PC-3 (cell line): ENCODE measurements at regions not wholly inside any gene's neighbourhood (a gene's known extent, or its start where the extent isn't known, plus 50 kb on each side); places are given as distances from the start of the nearest gene placed in this dataset.

ENCODE experiments used
- ATAC-seq: fragments of 200-7000 bp; cut with Tn5 transposase; 2 replicates; pipeline ENCODE4 v1.9.1; 2020; ENCODE audit warnings: mild to moderate bottlenecking, moderate library complexity
- BruUV-seq: library from RNA; stranded (reverse); fragments of 400-500 nt; replicated peaks from 2 replicates; lab custom pipeline; 2021; lab: Mats Ljungman, UMichigan
- CTCF ChIA-PET: fragments of 300-600 bp; sonication (Branson Sonifier 250); formaldehyde crosslinking; loops from one replicate; lab custom pipeline; 2022; ENCODE audit warnings: antibody characterized with exemption; lab: Charles Lee
- POLR2A ChIA-PET: fragments of 300-600 bp; sonication (Branson Sonifier 250); formaldehyde crosslinking; loops from one replicate; lab custom pipeline; 2022; ENCODE audit warnings: antibody characterized with exemption; ENCODE audit not compliant: unreplicated experiment; lab: Charles Lee
- DNase-seq: peaks from one replicate; pipeline ENCODE4 v3.0.0-alpha.2; 2015
- H2AFZ ChIP-seq: fragments of 300-600 bp; sonication (generic); 2 replicates; pipeline ENCODE4 v1.6.0; 2016; ENCODE audit warnings: antibody characterized with exemption, low read length
- H3F3A ChIP-seq: fragments of 300-600 bp; sonication (generic); one replicate; pipeline ENCODE4 v1.6.0; 2017; ENCODE audit warnings: antibody characterized with exemption, low read length, control low read depth, mild to moderate bottlenecking; ENCODE audit not compliant: unreplicated experiment
- H3K27ac ChIP-seq: fragments of 300-600 bp; sonication (generic); 2 replicates; pipeline ENCODE4 v1.5.1; 2016; ENCODE audit warnings: mild to moderate bottlenecking, low read length
- H3K27me3 ChIP-seq: fragments of 300-600 bp; sonication (generic); 2 replicates; pipeline ENCODE4 v1.6.1; 2016; ENCODE audit warnings: low read length, mixed read lengths
- H3K36me3 ChIP-seq: fragments of 300-600 bp; sonication (generic); 2 replicates; pipeline ENCODE4 v1.6.1; 2016; ENCODE audit warnings: low read depth, mixed run types, low read length, mixed read lengths
- H3K4me1 ChIP-seq: fragments of 300-600 bp; sonication (generic); 2 replicates; pipeline ENCODE4 v1.5.1; 2016; ENCODE audit warnings: low read length; ENCODE audit not compliant: insufficient read depth
- H3K4me2 ChIP-seq: fragments of 300-600 bp; sonication (generic); 2 replicates; pipeline ENCODE4 v1.6.0; 2016; ENCODE audit warnings: low read length
- H3K4me3 ChIP-seq: fragments of 300-600 bp; sonication (generic); 2 replicates; pipeline ENCODE4 v1.5.1; 2016; ENCODE audit warnings: mild to moderate bottlenecking, low read length, mixed read lengths
- H3K79me2 ChIP-seq: fragments of 300-600 bp; sonication (generic); 2 replicates; pipeline ENCODE4 v1.6.1; 2017; ENCODE audit warnings: low read length, mixed read lengths
- H3K9ac ChIP-seq: fragments of 300-600 bp; sonication (generic); 2 replicates; pipeline ENCODE4 v1.6.0; 2016; ENCODE audit warnings: mild to moderate bottlenecking, low read length
- H3K9me2 ChIP-seq: fragments of 300-600 bp; sonication (generic); replicated peaks from 2 replicates; pipeline ENCODE4 v1.6.1; 2016; ENCODE audit warnings: mixed run types, low read length, mixed read lengths
- H3K9me3 ChIP-seq: fragments of 300-600 bp; sonication (generic); 2 replicates; pipeline ENCODE4 v1.6.1; 2016; ENCODE audit warnings: low read length, mixed read lengths
- H4K20me1 ChIP-seq: fragments of 300-600 bp; sonication (generic); 2 replicates; pipeline ENCODE4 v1.6.1; 2016; ENCODE audit warnings: low read length, mixed read lengths
- EZH2 ChIP-seq: fragments of 300-600 bp; sonication (generic); IDR thresholded peaks from one replicate; pipeline ENCODE4 v1.6.1; 2017; ENCODE audit warnings: antibody characterized with exemption, mild to moderate bottlenecking, low read length; ENCODE audit not compliant: unreplicated experiment
- EZH2phosphoT487 ChIP-seq: fragments of 300-600 bp; sonication (generic); IDR thresholded peaks from 2 replicates; pipeline ENCODE4 v1.6.1; 2018; ENCODE audit warnings: mild to moderate bottlenecking, antibody characterized with exemption, low read length, borderline replicate concordance
- intact Hi-C: fragments of 100-400 bp; cut with micrococcal nuclease; formaldehyde crosslinking; loops from 2 replicates; pipeline ENCODE4 v1.9.0; 2023
- TF ChIP-seq, protein P1 (sequence below): fragments of 300-600 bp; sonication (generic); conservative IDR thresholded peaks from 2 replicates; pipeline ENCODE4 v1.5.1; 2017; ENCODE audit warnings: antibody characterized with exemption, low read depth, mild to moderate bottlenecking, low read length

DNA sequence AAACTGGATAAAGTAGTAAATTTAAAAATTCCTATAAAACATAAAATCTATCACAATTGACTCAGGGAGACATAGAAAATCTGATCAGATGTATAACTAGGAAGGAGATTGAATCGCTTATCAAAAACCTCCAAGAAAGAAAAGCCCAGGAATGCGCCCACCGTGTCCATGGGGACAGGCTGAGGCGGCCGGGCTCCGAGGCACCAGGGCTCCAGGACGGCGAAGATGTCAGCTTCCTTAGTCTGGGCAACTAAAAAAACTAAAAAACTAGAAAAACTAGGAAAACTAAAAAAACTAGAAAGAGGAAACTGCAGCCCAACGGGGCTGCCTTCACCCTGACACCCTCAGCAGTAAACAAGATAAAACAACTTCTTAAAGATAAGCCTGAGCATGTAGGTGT is 229.0 kb upstream of the RAB4A start:
- H3K79me2 ChIP-seq, result no peaks in the 10 kb centered on the region
- no peak for ATAC-seq
- BruUV-seq, result no TSS peak

DNA sequence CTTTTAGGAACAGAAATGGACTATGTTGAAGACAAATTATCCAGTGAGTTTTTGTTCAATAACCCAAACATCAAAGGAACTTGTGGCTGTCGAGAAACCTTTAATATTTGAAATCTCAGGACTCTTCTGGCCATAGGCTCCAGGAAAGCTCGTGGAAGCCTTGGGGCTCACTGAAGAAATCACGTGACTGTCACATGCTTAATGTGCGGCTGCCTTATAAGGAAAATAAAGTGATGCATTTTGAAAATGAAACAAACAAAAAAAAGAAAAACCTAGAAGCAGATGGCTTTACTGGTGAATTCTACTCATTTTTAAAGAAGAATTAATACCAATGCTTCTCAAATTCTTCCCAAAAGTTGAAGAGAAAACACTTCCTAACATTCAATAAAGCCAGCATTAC is 228.4 kb upstream of the RAB4A start:
- Histone ChIP-seq H3K27ac (no peak overlapping the region), H3K4me1 (no peaks in the 10 kb centered on the region), H3K4me2 (no peak overlapping the region), H3K4me3 (no peak overlapping the region), H3K79me2 (no peaks in the 10 kb centered on the region), H2AFZ (no peak overlapping the region), H3F3A (no peaks in the 10 kb centered on the region), H3K9me3 (no peaks in the 10 kb centered on the region), H3K36me3 (no peaks in the 10 kb centered on the region), H4K20me1 (no peaks in the 10 kb centered on the region), H3K27me3 (peaks cover 93% of the 10 kb centered on the region), H3K9ac (no peak overlapping the region), H3K9me2 (no peaks in the 10 kb centered on the region)
- ATAC-seq, result no peak
- TF ChIP-seq, protein P1, sequence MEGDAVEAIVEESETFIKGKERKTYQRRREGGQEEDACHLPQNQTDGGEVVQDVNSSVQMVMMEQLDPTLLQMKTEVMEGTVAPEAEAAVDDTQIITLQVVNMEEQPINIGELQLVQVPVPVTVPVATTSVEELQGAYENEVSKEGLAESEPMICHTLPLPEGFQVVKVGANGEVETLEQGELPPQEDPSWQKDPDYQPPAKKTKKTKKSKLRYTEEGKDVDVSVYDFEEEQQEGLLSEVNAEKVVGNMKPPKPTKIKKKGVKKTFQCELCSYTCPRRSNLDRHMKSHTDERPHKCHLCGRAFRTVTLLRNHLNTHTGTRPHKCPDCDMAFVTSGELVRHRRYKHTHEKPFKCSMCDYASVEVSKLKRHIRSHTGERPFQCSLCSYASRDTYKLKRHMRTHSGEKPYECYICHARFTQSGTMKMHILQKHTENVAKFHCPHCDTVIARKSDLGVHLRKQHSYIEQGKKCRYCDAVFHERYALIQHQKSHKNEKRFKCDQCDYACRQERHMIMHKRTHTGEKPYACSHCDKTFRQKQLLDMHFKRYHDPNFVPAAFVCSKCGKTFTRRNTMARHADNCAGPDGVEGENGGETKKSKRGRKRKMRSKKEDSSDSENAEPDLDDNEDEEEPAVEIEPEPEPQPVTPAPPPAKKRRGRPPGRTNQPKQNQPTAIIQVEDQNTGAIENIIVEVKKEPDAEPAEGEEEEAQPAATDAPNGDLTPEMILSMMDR, result no peak
- TF ChIP-seq EZH2 (no peak), EZH2phosphoT487 (no peak)
- DNase-seq, result no peak
- intact Hi-C loops, result no loop called here
- CTCF ChIA-PET, result no interaction called here
- POLR2A ChIA-PET, result no interaction called here
- no TSS peak for BruUV-seq

More for the DNA sequence above, 229.0 kb upstream of the RAB4A start:
- Histone ChIP-seq H3K9me3 (no peaks in the 10 kb centered on the region), H3K4me2 (no peak overlapping the region), H3K9ac (no peak overlapping the region), H3K27me3 (peaks cover 93% of the 10 kb centered on the region), H3F3A (no peaks in the 10 kb centered on the region), H2AFZ (no peak overlapping the region), H3K4me3 (no peak overlapping the region), H3K4me1 (no peaks in the 10 kb centered on the region), H4K20me1 (no peaks in the 10 kb centered on the region), H3K36me3 (no peaks in the 10 kb centered on the region), H3K27ac (no peak overlapping the region), H3K9me2 (no peaks in the 10 kb centered on the region)
- no peak for TF ChIP-seq EZH2phosphoT487
- TF ChIP-seq EZH2, result no peak
- TF ChIP-seq, protein P1, result no peak
- ChIA-PET POLR2A (no interaction called here), CTCF (no interaction called here)
- intact Hi-C loops, result no loop called here
- DNase-seq, result no peak

DNA sequence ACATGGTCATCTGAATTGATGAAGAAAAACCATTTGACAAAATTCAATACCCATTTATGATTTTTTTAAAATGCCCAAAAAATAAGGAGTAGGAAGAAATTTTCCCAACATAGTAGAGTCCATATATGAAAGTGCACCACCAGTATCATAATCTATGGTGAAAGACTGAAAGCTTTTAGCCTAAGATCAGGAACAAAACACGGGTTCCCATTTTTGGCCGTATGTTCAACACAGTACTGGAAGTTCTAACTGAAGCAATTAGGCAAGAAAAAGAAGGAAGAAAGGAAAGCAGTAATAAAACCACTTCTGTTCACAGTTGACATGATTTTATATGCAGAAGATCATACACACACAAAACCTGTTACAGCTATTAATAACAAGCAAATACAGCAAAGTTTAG is 227.8 kb upstream of the RAB4A start:
- H3K4me1 ChIP-seq, result no peaks in the 10 kb centered on the region
- no peak overlapping the region for H3K4me2 ChIP-seq
- H3K9me3 ChIP-seq, result no peaks in the 10 kb centered on the region
- no peak for DNase-seq
- no peaks in the 10 kb centered on the region for H3K79me2 ChIP-seq
- H4K20me1 ChIP-seq, result no peaks in the 10 kb centered on the region
- ChIA-PET POLR2A (no interaction called here), CTCF (no interaction called here)
- TF ChIP-seq, protein P1, result no peak
- ATAC-seq, result no peak
- no peak overlapping the region for H3K27ac ChIP-seq
- peaks cover 86% of the 10 kb centered on the region for H3K27me3 ChIP-seq
- no peaks in the 10 kb centered on the region for H3F3A ChIP-seq
- no peaks in the 10 kb centered on the region for H3K9me2 ChIP-seq
- H2AFZ ChIP-seq, result no peak overlapping the region
- H3K36me3 ChIP-seq, result no peaks in the 10 kb centered on the region
- BruUV-seq, result no TSS peak
- no peak overlapping the region for H3K9ac ChIP-seq
- intact Hi-C loops, result no loop called here
- no peak overlapping the region for H3K4me3 ChIP-seq
